ENCODE measurements at regions not wholly inside any gene's neighbourhood (a gene's known extent, or its start where the extent isn't known, plus 50 kb on each side); places are given as distances from the start of the nearest gene placed in this dataset.

DNA sequence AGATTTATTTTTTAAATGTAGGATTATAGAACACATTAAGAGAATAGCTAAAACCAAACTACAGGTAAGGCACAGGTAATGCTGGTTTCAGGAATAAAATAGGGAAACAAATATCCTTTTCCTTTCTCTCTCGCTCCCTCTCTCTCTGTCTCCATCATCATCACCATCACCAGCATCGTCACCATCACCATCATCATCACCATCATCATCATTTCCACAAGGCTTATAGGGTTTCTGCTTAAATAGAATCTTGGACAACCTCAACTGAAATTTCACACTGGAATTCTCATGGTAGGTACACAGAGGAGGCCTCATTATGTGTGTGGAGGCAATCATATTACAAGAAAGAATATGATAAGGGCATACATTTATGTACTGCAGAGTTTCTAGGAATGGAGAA, 823.6 kb downstream of the MAFB start:
- no peak overlapping the region for H2AFZ ChIP-seq (ENCODE audit: low read length)
- H3K36me3 ChIP-seq (ENCODE audit: insufficient read depth, low read length), result no peaks in the 10 kb centered on the region
- H3K9me3 ChIP-seq (ENCODE audit: low read length), result no peaks in the 10 kb centered on the region
- H3K4me2 ChIP-seq (ENCODE audit: low read length), result no peak overlapping the region
- H3K4me3 ChIP-seq (ENCODE audit: low read depth, low read length, poor library complexity, severe bottlenecking), result no peak overlapping the region
- TF ChIP-seq EZH2 (IDR thresholded peaks at IDR 0.05; ENCODE audit: borderline replicate concordance, low read length), result no peak
- TF ChIP-seq, protein P1, sequence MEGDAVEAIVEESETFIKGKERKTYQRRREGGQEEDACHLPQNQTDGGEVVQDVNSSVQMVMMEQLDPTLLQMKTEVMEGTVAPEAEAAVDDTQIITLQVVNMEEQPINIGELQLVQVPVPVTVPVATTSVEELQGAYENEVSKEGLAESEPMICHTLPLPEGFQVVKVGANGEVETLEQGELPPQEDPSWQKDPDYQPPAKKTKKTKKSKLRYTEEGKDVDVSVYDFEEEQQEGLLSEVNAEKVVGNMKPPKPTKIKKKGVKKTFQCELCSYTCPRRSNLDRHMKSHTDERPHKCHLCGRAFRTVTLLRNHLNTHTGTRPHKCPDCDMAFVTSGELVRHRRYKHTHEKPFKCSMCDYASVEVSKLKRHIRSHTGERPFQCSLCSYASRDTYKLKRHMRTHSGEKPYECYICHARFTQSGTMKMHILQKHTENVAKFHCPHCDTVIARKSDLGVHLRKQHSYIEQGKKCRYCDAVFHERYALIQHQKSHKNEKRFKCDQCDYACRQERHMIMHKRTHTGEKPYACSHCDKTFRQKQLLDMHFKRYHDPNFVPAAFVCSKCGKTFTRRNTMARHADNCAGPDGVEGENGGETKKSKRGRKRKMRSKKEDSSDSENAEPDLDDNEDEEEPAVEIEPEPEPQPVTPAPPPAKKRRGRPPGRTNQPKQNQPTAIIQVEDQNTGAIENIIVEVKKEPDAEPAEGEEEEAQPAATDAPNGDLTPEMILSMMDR (IDR thresholded peaks at IDR 0.05; ENCODE audit: low read length), result no peak
- H3K79me2 ChIP-seq (ENCODE audit: insufficient read depth, low read length), result no peaks in the 10 kb centered on the region
- H3K4me1 ChIP-seq (ENCODE audit: insufficient read depth, low read length, severe bottlenecking), result no peaks in the 10 kb centered on the region
- H4K20me1 ChIP-seq (ENCODE audit: insufficient read depth, low read length), result no peaks in the 10 kb centered on the region
- H3K9me2 ChIP-seq (ENCODE audit: low read depth, low read length), result no peaks in the 10 kb centered on the region
- no peak overlapping the region for H3K9ac ChIP-seq (ENCODE audit: low read length)
- no peaks in the 10 kb centered on the region for H3F3A ChIP-seq (ENCODE audit: insufficient read depth, low read length)
- H3K27me3 ChIP-seq (ENCODE audit: insufficient read depth, low read length), result no peaks in the 10 kb centered on the region
- no peak overlapping the region for H3K27ac ChIP-seq (ENCODE audit: low read depth, low read length, poor library complexity, severe bottlenecking)

DNA sequence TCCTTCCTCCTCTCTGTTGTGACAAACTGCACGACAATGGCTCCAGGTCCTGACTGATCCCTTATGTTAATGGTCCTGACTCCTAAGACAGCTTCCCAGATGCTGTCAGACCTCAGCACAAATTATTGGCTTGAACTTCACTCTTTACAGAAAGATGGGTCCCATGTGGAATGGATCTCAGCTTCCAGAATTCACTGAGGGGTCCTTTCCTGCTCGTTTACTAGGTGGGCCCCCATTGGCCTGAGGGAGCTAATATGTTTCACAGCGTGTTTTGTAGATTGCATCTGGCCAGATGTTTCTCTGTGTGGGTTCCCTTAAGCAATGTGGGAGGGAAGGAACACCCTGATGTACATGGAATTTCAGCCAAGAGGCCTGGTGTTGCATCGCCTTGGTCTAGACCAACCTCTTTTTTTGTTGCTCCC, 826.6 kb downstream of the MAFB start:
- Histone ChIP-seq H2AFZ (ENCODE audit: low read length) (no peak overlapping the region), H3K9me2 (ENCODE audit: low read depth, low read length) (no peaks in the 10 kb centered on the region), H4K20me1 (ENCODE audit: insufficient read depth, low read length) (no peaks in the 10 kb centered on the region), H3K27me3 (ENCODE audit: insufficient read depth, low read length) (no peaks in the 10 kb centered on the region), H3K9me3 (ENCODE audit: low read length) (no peaks in the 10 kb centered on the region), H3K4me2 (ENCODE audit: low read length) (no peak overlapping the region), H3F3A (ENCODE audit: insufficient read depth, low read length) (no peaks in the 10 kb centered on the region), H3K27ac (ENCODE audit: low read depth, low read length, poor library complexity, severe bottlenecking) (no peak overlapping the region), H3K4me1 (ENCODE audit: insufficient read depth, low read length, severe bottlenecking) (no peaks in the 10 kb centered on the region), H3K36me3 (ENCODE audit: insufficient read depth, low read length) (no peaks in the 10 kb centered on the region), H3K4me3 (ENCODE audit: low read depth, low read length, poor library complexity, severe bottlenecking) (no peak overlapping the region), H3K79me2 (ENCODE audit: insufficient read depth, low read length) (no peaks in the 10 kb centered on the region), H3K9ac (ENCODE audit: low read length) (no peak overlapping the region)
- TF ChIP-seq, protein P1 (IDR thresholded peaks at IDR 0.05; ENCODE audit: low read length), result no peak
- TF ChIP-seq EZH2 (IDR thresholded peaks at IDR 0.05; ENCODE audit: borderline replicate concordance, low read length), result no peak

DNA sequence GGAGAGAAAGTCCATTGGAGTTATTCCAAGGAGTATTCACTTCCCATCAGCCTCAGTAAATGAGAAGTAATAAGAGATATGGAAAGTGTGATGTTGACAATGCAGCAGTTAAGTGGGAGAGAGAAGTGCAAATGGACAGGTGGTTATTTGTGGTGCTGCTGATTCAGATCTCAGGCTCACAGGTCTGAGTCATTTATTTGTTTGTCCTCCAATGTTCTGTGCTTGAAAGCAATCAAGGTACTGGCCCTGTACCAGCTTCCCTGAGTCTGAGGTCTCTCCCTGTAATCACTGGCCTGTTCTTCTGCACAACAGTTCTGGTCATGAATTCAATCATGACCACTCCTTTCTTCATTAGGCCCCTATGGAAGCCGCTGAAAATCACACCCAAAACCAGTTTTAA, 827.7 kb downstream of the MAFB start:
- H4K20me1 ChIP-seq (ENCODE audit: insufficient read depth, low read length), result no peaks in the 10 kb centered on the region
- H3K79me2 ChIP-seq (ENCODE audit: insufficient read depth, low read length), result no peaks in the 10 kb centered on the region
- H3K4me1 ChIP-seq (ENCODE audit: insufficient read depth, low read length, severe bottlenecking), result no peaks in the 10 kb centered on the region
- H2AFZ ChIP-seq (ENCODE audit: low read length), result no peak overlapping the region
- H3K27me3 ChIP-seq (ENCODE audit: insufficient read depth, low read length), result no peaks in the 10 kb centered on the region
- H3K4me2 ChIP-seq (ENCODE audit: low read length), result no peak overlapping the region
- H3F3A ChIP-seq (ENCODE audit: insufficient read depth, low read length), result no peaks in the 10 kb centered on the region
- H3K36me3 ChIP-seq (ENCODE audit: insufficient read depth, low read length), result no peaks in the 10 kb centered on the region
- no peak overlapping the region for H3K9ac ChIP-seq (ENCODE audit: low read length)
- H3K4me3 ChIP-seq (ENCODE audit: low read depth, low read length, poor library complexity, severe bottlenecking), result no peak overlapping the region
- no peaks in the 10 kb centered on the region for H3K9me3 ChIP-seq (ENCODE audit: low read length)
- TF ChIP-seq, protein P1 (IDR thresholded peaks at IDR 0.05; ENCODE audit: low read length), result no peak
- TF ChIP-seq EZH2 (IDR thresholded peaks at IDR 0.05; ENCODE audit: borderline replicate concordance, low read length), result no peak
- H3K27ac ChIP-seq (ENCODE audit: low read depth, low read length, poor library complexity, severe bottlenecking), result no peak overlapping the region
- H3K9me2 ChIP-seq (ENCODE audit: low read depth, low read length), result no peaks in the 10 kb centered on the region
